K562 (cell line): ENCODE measurements at regions not wholly inside any gene's neighbourhood (a gene's known extent, or its start where the extent isn't known, plus 50 kb on each side); places are given as distances from the start of the nearest gene placed in this dataset.
"Not testable (repeated sequence)": the region's sequence is repeated elsewhere in the genome, so short reads cannot be mapped to it uniquely, and the experiment has no call there.

Experiments
- ATAC-seq: fragments of 200-7000 bp; cut with Tn5 transposase; 3 replicates; pipeline ENCODE4 v1.9.1; 2020; ENCODE audit warnings: moderate library complexity
- BruUV-seq: library from RNA; stranded (reverse); fragments of 400-500 nt; replicated peaks from 2 replicates; lab custom pipeline; 2021; lab: Mats Ljungman, UMichigan
- CTCF ChIA-PET: fragments of 300-600 bp; formaldehyde crosslinking; extraction: SDS; loops from one replicate; lab custom pipeline; 2021; ENCODE audit warnings: low intra/inter-chr PET ratio; lab: Yijun Ruan, JAX
- POLR2A ChIA-PET: fragments of 300-600, 350-650 bp; sonication (Branson Sonifier 250); formaldehyde crosslinking; extraction: SDS; loops from one replicate; lab custom pipeline; 2021; ENCODE audit warnings: antibody characterized with exemption, inconsistent platforms; lab: Yijun Ruan, JAX
- DNase-seq, 4 experiments: peaks; one replicate each; pipeline versions ENCODE4 v3.0.0 to v3.0.0-alpha.2; 2011 to 2018; ENCODE audit warnings: low spot score in 3 of 4, mixed read lengths in 3 of 4; ENCODE audit errors: extremely low read depth in 1 of 4
- FAIRE-seq: peaks from 2 replicates; lab custom pipeline; 2011; peaks lifted over from hg19 to GRCh38; lab: Jason Lieb, UNC
- H2AFZ ChIP-seq: 2 replicates; pipeline ENCODE4 v1.6.0; 2011; ENCODE audit warnings: low read depth, low read length, control low read depth, inconsistent platforms
- H3K27ac ChIP-seq: fragments of 200-600 bp; 3 replicates; pipeline ENCODE4 v1.8.0; 2011; ENCODE audit warnings: low read depth, mild to moderate bottlenecking, control low read depth, inconsistent platforms, low read length, moderate library complexity, mixed read lengths; ENCODE audit errors: extremely low read depth
- H3K27me3 ChIP-seq, 2 experiments: fragments of 300-600 bp in 1 of 2; 2 replicates in 1 of 2; 3 replicates in 1 of 2; pipeline versions ENCODE4 v1.6.0 to v1.8.0; 2011; ENCODE audit warnings: inconsistent platforms in 2 of 2, low read length in 2 of 2, mild to moderate bottlenecking in 1 of 2, mixed read lengths in 1 of 2, moderate library complexity in 1 of 2; ENCODE audit not compliant: control insufficient read depth in 2 of 2, insufficient read depth in 2 of 2
- H3K36me3 ChIP-seq: fragments of 300-600 bp; 3 replicates; pipeline ENCODE4 v1.8.0; 2011; ENCODE audit warnings: mild to moderate bottlenecking, low read length, inconsistent platforms; ENCODE audit not compliant: control insufficient read depth, insufficient read depth
- H3K4me1 ChIP-seq, 2 experiments: fragments of 200-600 bp in 1 of 2; replicated peaks in 1 of 2; 2 replicates in 1 of 2; 3 replicates in 1 of 2; pipeline versions ENCODE4 v1.5.1 to v1.8.0; 2011; ENCODE audit warnings: inconsistent platforms in 2 of 2, low read length in 2 of 2, mild to moderate bottlenecking in 1 of 2, mixed read lengths in 1 of 2, moderate library complexity in 1 of 2; ENCODE audit not compliant: control insufficient read depth in 2 of 2, insufficient read depth in 2 of 2
- H3K4me2 ChIP-seq: 2 replicates; pipeline ENCODE4 v1.6.1; 2011; ENCODE audit warnings: low read length, control low read depth, inconsistent platforms, mixed read lengths; ENCODE audit not compliant: insufficient read depth
- H3K4me3 ChIP-seq: fragments of 200-600 bp; sonication (generic), shearing (Covaris generic); 2 replicates; pipeline ENCODE4 v1.5.1; 2016; ENCODE audit warnings: control low read depth, inconsistent platforms
- H3K79me2 ChIP-seq: fragments of 200-600 bp; 3 replicates; pipeline ENCODE4 v1.8.0; 2011; ENCODE audit warnings: low read length, inconsistent platforms; ENCODE audit not compliant: control insufficient read depth, insufficient read depth
- H3K9ac ChIP-seq, 2 experiments: 2 replicates each; pipeline versions ENCODE4 v1.6.0 to v1.6.1; 2011; ENCODE audit warnings: low read depth in 2 of 2, low read length in 2 of 2, control low read depth in 1 of 2, inconsistent platforms in 1 of 2, mild to moderate bottlenecking in 1 of 2, mixed read lengths in 1 of 2; ENCODE audit not compliant: insufficient read depth in 1 of 2
- H3K9me1 ChIP-seq: one replicate; pipeline ENCODE4 v1.6.0; 2011; ENCODE audit warnings: inconsistent platforms, mild to moderate bottlenecking, low read length, moderate library complexity; ENCODE audit not compliant: control insufficient read depth, insufficient read depth
- H3K9me3 ChIP-seq: replicated peaks from 2 replicates; pipeline ENCODE4 v1.5.1; 2011; ENCODE audit warnings: low read depth, low read length, inconsistent platforms; ENCODE audit not compliant: control insufficient read depth, insufficient read depth
- H4K20me1 ChIP-seq: replicated peaks from 2 replicates; pipeline ENCODE4 v1.6.1; 2011; ENCODE audit warnings: low read length, inconsistent platforms, mixed read lengths; ENCODE audit not compliant: control insufficient read depth, insufficient read depth
- ARID1B ChIP-seq: fragments of 450-650 bp; IDR thresholded peaks from 2 replicates; pipeline ENCODE4 v1.6.1; 2016; ENCODE audit warnings: antibody characterized with exemption, mild to moderate bottlenecking, inconsistent platforms
- CXXC5 ChIP-seq: fragments of 250-450 bp; sonication (Bioruptor Pico); IDR thresholded peaks from 2 replicates; pipeline ENCODE4 v1.8.0; 2022; ENCODE audit warnings: inconsistent platforms, mild to moderate bottlenecking, moderate library complexity
- EGR1 ChIP-seq: fragments of 450-650 bp; conservative IDR thresholded peaks from 2 replicates; pipeline ENCODE4 v1.6.1; 2017; ENCODE audit warnings: mild to moderate bottlenecking
- FOXJ2 ChIP-seq: fragments of 200-800 bp; sonication (Bioruptor generic); IDR thresholded peaks from 2 replicates; pipeline ENCODE4 v1.6.1; 2016; ENCODE audit warnings: missing genetic modification characterization, missing compliant biosample characterization
- HDAC1 ChIP-seq, 2 experiments: fragments of 450-650 bp; IDR thresholded peaks; 2 replicates each; pipeline ENCODE4 v1.6.1; 2016 to 2017; ENCODE audit warnings: inconsistent platforms in 1 of 2, mild to moderate bottlenecking in 1 of 2, moderate library complexity in 1 of 2
- RBFOX2 ChIP-seq: fragments of 200-400 bp; formaldehyde crosslinking; IDR thresholded peaks from 2 replicates; pipeline ENCODE4 v1.6.1; 2017; ENCODE audit warnings: low read depth, mild to moderate bottlenecking, low read length, moderate library complexity
- SMARCE1 ChIP-seq: fragments of 450-650 bp; IDR thresholded peaks from 2 replicates; pipeline ENCODE4 v1.7.1; 2016; ENCODE audit warnings: mild to moderate bottlenecking
- TAF9B ChIP-seq: fragments of 450-650 bp; IDR thresholded peaks from 2 replicates; pipeline ENCODE4 v1.6.1; 2018; ENCODE audit warnings: mild to moderate bottlenecking; ENCODE audit not compliant: partially characterized antibody
- ZFX ChIP-seq: sonication (generic); formaldehyde crosslinking; IDR thresholded peaks from 2 replicates; pipeline ENCODE4 v1.8.0; 2022; ENCODE audit warnings: mild to moderate bottlenecking, missing genetic modification reagents, moderate library complexity
- ZNF24 ChIP-seq: fragments of 450-650 bp; IDR thresholded peaks from 2 replicates; pipeline ENCODE4 v1.6.1; 2016
- ZNF384 ChIP-seq: IDR thresholded peaks from 2 replicates; pipeline ENCODE4 v1.6.1; 2012; ENCODE audit warnings: low read depth, low read length, improper control_type of control experiment
- WGBS: fragments of 100-300 bp; shearing (Covaris generic); methylation state at CpG from one replicate; pipeline ENCODE4 v1.1.6; 2016; ENCODE audit warnings: low coverage, mixed read lengths; ENCODE audit not compliant: insufficient coverage; ENCODE audit errors: missing lambda C conversion rate; 5-methylcytosine and 5-hydroxymethylcytosine counted together
- in situ Hi-C: fragments of 300-500 bp; cut with MboI; formaldehyde crosslinking; loops from 4 replicates; pipeline ENCODE4 v1.15.0; 2018; ENCODE audit warnings: inconsistent platforms, mixed read lengths
- intact Hi-C: fragments of 100-400 bp; cut with micrococcal nuclease; formaldehyde crosslinking; loops from 2 replicates; pipeline ENCODE4 v1.14.2; 2022
- TF ChIP-seq, protein P1 (sequence below), 2 experiments: fragments of 200-800 bp in 1 of 2; sonication (Bioruptor generic) in 1 of 2; sonication (generic) in 1 of 2; formaldehyde crosslinking in 1 of 2; IDR thresholded peaks in 1 of 2; conservative IDR thresholded peaks in 1 of 2; 2 replicates each; pipeline versions ENCODE4 v1.5.0 to v1.6.1; 2016 to 2020; ENCODE audit warnings: missing compliant biosample characterization in 1 of 2, missing genetic modification characterization in 1 of 2, missing genetic modification reagents in 1 of 2
- TF ChIP-seq, protein P2 (sequence below): fragments of 450-650 bp; formaldehyde crosslinking; IDR thresholded peaks from 2 replicates; pipeline ENCODE4 v1.4.0; 2022; ENCODE audit warnings: missing genetic modification characterization

DNA sequence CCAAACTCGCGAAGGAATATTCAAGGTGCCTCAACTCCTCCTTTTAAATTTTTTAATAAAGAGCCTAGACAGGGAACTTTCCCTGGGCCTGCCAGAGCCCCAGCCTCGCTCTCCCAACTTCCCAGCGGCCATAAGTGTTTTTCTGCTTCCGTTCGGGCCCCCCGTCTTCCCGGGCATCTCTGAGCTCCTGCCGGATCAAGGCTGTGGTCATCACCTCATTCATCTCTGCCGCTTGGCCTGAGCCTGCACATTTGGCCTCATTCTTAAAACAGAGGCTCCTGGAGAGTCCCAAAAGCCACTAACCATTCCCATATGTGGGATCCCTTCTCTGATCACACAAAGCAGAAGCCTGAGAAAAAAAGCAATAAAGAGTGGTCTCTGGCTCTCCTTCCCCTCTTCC lies 969.1 kb upstream of the DEFB115 start:
- H3K79me2 ChIP-seq: no peaks in the 10 kb centered on the region
- intact Hi-C loops (loop anchor here (2.0 to 10.0 kb wide), 3 partner anchors 60 to 694 kb away; no protein-coding TSS in a partner anchor), in situ Hi-C loops (loop anchor here (10.0 kb wide), 1 partner anchor 524 kb away; no protein-coding TSS in a partner anchor)
- no peaks in the 10 kb centered on the region for H3K27me3 ChIP-seq
- H3K4me3 ChIP-seq: no peak overlapping the region
- H3K4me1 ChIP-seq: peaks cover 0 to 39% of the 10 kb centered on the region in 2 experiments; a peak in 4 of 5 replicates
- DNase-seq (no peak), FAIRE-seq (no peak), ATAC-seq (no peak)
- H2AFZ ChIP-seq: no peak overlapping the region
- H3K9me1 ChIP-seq: no peaks in the 10 kb centered on the region
- H3K27ac ChIP-seq: no peak overlapping the region
- H3K36me3 ChIP-seq: no peaks in the 10 kb centered on the region
- peak overlapping the region; percentile 78; the same call in 1 of the 2 replicates for H3K4me2 ChIP-seq
- H3K9me3 ChIP-seq: no peaks in the 10 kb centered on the region
- CTCF ChIA-PET: no interaction called here
- no peaks in the 10 kb centered on the region for H4K20me1 ChIP-seq
- POLR2A ChIA-PET: no interaction called here
- H3K9ac ChIP-seq: peak overlapping the region in 1 of 2 experiments; percentile 58; a peak in 2 of 4 replicates
- no TSS peak for BruUV-seq
- WGBS: 74% methylated on average over 10 of the region's 10 CpGs
- no peak for TF ChIP-seq ZNF24
- TF ChIP-seq ZFX: 0 out of 2 replicates have a peak, but pooled peaks have one; percentile 8

DNA sequence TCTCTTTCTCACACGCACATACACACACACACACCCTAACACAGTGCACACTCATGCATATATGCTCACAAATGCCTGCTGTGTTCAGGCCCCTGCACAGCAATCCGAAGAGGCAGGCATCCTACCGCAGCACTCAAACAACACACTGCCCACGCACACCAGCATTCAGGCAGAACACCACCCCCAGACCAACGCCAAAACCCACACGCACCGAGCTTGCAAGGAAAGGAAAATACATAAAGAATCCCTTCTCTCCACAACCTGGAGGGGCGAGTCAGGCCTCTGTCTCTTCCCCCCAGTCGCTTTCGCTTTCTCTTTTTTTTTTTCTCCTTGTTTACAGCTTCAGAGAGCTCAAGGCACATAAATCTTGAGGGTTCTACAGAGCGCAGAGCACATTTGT lies 968.4 kb upstream of the DEFB115 start:
- H3K36me3 ChIP-seq, FAIRE-seq, BruUV-seq, H4K20me1 ChIP-seq, H3K79me2 ChIP-seq, H3K9me1 ChIP-seq, H3K27me3 ChIP-seq, ATAC-seq, H3K9me3 ChIP-seq, CTCF ChIA-PET, POLR2A ChIA-PET: not testable (repeated sequence)
- H3K9ac ChIP-seq: peak overlapping the region; percentile 72 to 75; a peak in 3 of 4 replicates
- intact Hi-C loops: loop anchor here (2.0 to 10.0 kb wide), 3 partner anchors 60 to 694 kb away; no protein-coding TSS in a partner anchor
- H3K4me1 ChIP-seq: peaks cover 0 to 33% of the 10 kb centered on the region in 2 experiments; a peak in 4 of 5 replicates
- in situ Hi-C loops: loop anchor here (10.0 kb wide), 1 partner anchor 524 kb away; no protein-coding TSS in a partner anchor
- WGBS: 0% methylated on average over 5 of the region's 11 CpGs
- H3K4me2 ChIP-seq: peak overlapping the region; percentile 78
- peak overlapping the region; percentile 46 for H3K4me3 ChIP-seq
- peak overlapping the region; percentile 91 for H3K27ac ChIP-seq
- peak overlapping the region; percentile 86 for H2AFZ ChIP-seq
- DNase-seq: peak in 1 of 4 experiments; percentile 48
- TF ChIP-seq, protein P1, sequence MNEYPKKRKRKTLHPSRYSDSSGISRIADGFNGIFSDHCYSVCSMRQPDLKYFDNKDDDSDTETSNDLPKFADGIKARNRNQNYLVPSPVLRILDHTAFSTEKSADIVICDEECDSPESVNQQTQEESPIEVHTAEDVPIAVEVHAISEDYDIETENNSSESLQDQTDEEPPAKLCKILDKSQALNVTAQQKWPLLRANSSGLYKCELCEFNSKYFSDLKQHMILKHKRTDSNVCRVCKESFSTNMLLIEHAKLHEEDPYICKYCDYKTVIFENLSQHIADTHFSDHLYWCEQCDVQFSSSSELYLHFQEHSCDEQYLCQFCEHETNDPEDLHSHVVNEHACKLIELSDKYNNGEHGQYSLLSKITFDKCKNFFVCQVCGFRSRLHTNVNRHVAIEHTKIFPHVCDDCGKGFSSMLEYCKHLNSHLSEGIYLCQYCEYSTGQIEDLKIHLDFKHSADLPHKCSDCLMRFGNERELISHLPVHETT (CRISPR knock-in tag; conservative IDR thresholded peaks at IDR 0.05 in 1 of 2, IDR thresholded peaks at IDR 0.05 in 1 of 2): 0 out of 4 replicates have a peak, but pooled peaks of 1 of the 2 experiments have one; percentile 28
- TF ChIP-seq ZNF384: 0 out of 2 replicates have a peak, but pooled peaks have one; percentile 46
- peak; percentile 37; the same call in 1 of the 2 replicates for TF ChIP-seq ARID1B
- TF ChIP-seq HDAC1 (IDR thresholded peaks at IDR 0.05): 0 out of 4 replicates have a peak, but pooled peaks of 1 of the 2 experiments have one; percentile 43
- TF ChIP-seq EGR1: peak; percentile 92
- TF ChIP-seq FOXJ2: 0 out of 2 replicates have a peak, but pooled peaks have one; percentile 35
- TF ChIP-seq, protein P2, sequence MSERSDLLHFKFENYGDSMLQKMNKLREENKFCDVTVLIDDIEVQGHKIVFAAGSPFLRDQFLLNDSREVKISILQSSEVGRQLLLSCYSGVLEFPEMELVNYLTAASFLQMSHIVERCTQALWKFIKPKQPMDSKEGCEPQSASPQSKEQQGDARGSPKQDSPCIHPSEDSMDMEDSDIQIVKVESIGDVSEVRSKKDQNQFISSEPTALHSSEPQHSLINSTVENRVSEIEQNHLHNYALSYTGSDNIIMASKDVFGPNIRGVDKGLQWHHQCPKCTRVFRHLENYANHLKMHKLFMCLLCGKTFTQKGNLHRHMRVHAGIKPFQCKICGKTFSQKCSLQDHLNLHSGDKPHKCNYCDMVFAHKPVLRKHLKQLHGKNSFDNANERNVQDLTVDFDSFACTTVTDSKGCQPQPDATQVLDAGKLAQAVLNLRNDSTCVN (CRISPR knock-in tag): 0 out of 2 replicates have a peak, but pooled peaks have one; percentile 41
- TF ChIP-seq RBFOX2: peak; percentile 5; the same call in 1 of the 2 replicates
- 0 out of 2 replicates have a peak, but pooled peaks have one; percentile 8 for TF ChIP-seq CXXC5 (CRISPR knock-in tag)
- TF ChIP-seq TAF9B: peak; percentile 31
- 0 out of 2 replicates have a peak, but pooled peaks have one; percentile 25 for TF ChIP-seq SMARCE1
